HEK293 (cell line): ENCODE measurements at regions not wholly inside any gene's neighbourhood (a gene's known extent, or its start where the extent isn't known, plus 50 kb on each side); places are given as distances from the start of the nearest gene placed in this dataset.
A peak's percentile ranks its signal among the peaks of the same experiment; 100 is the strongest.

Experiments
- CTCF ChIA-PET: fragments of 350-600 bp; formaldehyde crosslinking; extraction: SDS; loops from one replicate; lab custom pipeline; 2021; ENCODE audit warnings: antibody characterized with exemption; lab: Yijun Ruan, JAX
- POLR2A ChIA-PET: fragments of 300-600 bp; formaldehyde crosslinking; extraction: SDS; loops from one replicate; lab custom pipeline; 2020; ENCODE audit warnings: antibody characterized with exemption, inconsistent platforms; lab: Yijun Ruan, JAX
- H3K27ac ChIP-seq: fragments of 200-500 bp; sonication (Bioruptor generic); 2 replicates; pipeline ENCODE4 v1.5.1; 2014; ENCODE audit warnings: low read depth, low read length, control low read depth, inconsistent platforms; ENCODE audit errors: extremely low read depth
- H3K36me3 ChIP-seq, 2 experiments: fragments of 200-500 bp in 1 of 2; sonication (Bioruptor generic) in 1 of 2; 1 replicate in 1 of 2; 2 replicates in 1 of 2; pipeline ENCODE4 v1.5.1; 2014 to 2017; ENCODE audit warnings: inconsistent platforms in 2 of 2, low read length in 2 of 2; ENCODE audit not compliant: control insufficient read depth in 2 of 2, insufficient read depth in 1 of 2
- H3K4me1 ChIP-seq: fragments of 200-500 bp; sonication (Bioruptor generic); 2 replicates; pipeline ENCODE4 v1.5.1; 2014; ENCODE audit warnings: mild to moderate bottlenecking, low read length, inconsistent platforms; ENCODE audit not compliant: control insufficient read depth, insufficient read depth
- H3K4me3 ChIP-seq: 2 replicates; pipeline ENCODE4 v1.5.1; 2011; ENCODE audit warnings: low read depth, mild to moderate bottlenecking, control low read depth, low read length, moderate library complexity
- H3K9me3 ChIP-seq: fragments of 200-500 bp; sonication (Bioruptor generic); 2 replicates; pipeline ENCODE4 v1.5.1; 2014; ENCODE audit warnings: low read depth, low read length, inconsistent platforms; ENCODE audit not compliant: control insufficient read depth, insufficient read depth
- BCL11A ChIP-seq: fragments of 450-650 bp; formaldehyde crosslinking; IDR thresholded peaks from 2 replicates; pipeline ENCODE4 v1.5.1; 2016; ENCODE audit warnings: low read depth, missing biosample characterization, missing genetic modification characterization
- GLIS1 ChIP-seq: fragments of 450-650 bp; formaldehyde crosslinking; IDR thresholded peaks from 2 replicates; pipeline ENCODE4 v1.5.1; 2016; ENCODE audit warnings: missing biosample characterization, missing genetic modification characterization
- HOXC10 ChIP-seq: sonication (generic); formaldehyde crosslinking; IDR thresholded peaks from 2 replicates; pipeline ENCODE4 v1.8.1; 2023; ENCODE audit warnings: mild to moderate bottlenecking, missing genetic modification reagents
- HOXD13 ChIP-seq: sonication (generic); formaldehyde crosslinking; IDR thresholded peaks from 2 replicates; pipeline ENCODE4 v1.8.0; 2022; ENCODE audit warnings: missing genetic modification reagents, borderline replicate concordance
- KLF7 ChIP-seq: fragments of 450-650 bp; formaldehyde crosslinking; IDR thresholded peaks from 2 replicates; pipeline ENCODE4 v1.5.1; 2016; ENCODE audit warnings: missing biosample characterization, missing genetic modification characterization, borderline replicate concordance
- REPIN1 ChIP-seq: fragments of 450-650 bp; formaldehyde crosslinking; IDR thresholded peaks from 2 replicates; pipeline ENCODE4 v1.5.1; 2017; ENCODE audit warnings: missing biosample characterization, missing genetic modification characterization, low read depth
- ZNF24 ChIP-seq: fragments of 450-650 bp; formaldehyde crosslinking; IDR thresholded peaks from 2 replicates; pipeline ENCODE4 v1.5.1; 2016; ENCODE audit warnings: missing biosample characterization, missing genetic modification characterization
- ZNF266 ChIP-seq: fragments of 450-650 bp; formaldehyde crosslinking; IDR thresholded peaks from 2 replicates; pipeline ENCODE4 v1.5.1; 2016; ENCODE audit warnings: missing biosample characterization, missing genetic modification characterization, low read depth
- ZNF274 ChIP-seq, 2 experiments: fragments of 200-500 bp in 1 of 2; fragments of 450-650 bp in 1 of 2; sonication (Bioruptor generic) in 1 of 2; formaldehyde crosslinking in 1 of 2; IDR thresholded peaks; 2 replicates each; pipeline versions ENCODE4 v1.5.1 to v1.6.1; 2014 to 2016; ENCODE audit warnings: borderline replicate concordance in 1 of 2, inconsistent platforms in 1 of 2, low read length in 1 of 2, missing biosample characterization in 1 of 2, missing genetic modification characterization in 1 of 2
- ZNF391 ChIP-seq: fragments of 450-650 bp; formaldehyde crosslinking; IDR thresholded peaks from 2 replicates; pipeline ENCODE4 v1.5.1; 2016; ENCODE audit warnings: low read depth, missing biosample characterization, missing genetic modification characterization, borderline replicate concordance
- ZNF423 ChIP-seq: fragments of 450-650 bp; formaldehyde crosslinking; IDR thresholded peaks from 2 replicates; pipeline ENCODE4 v1.5.1; 2016; ENCODE audit warnings: missing biosample characterization, missing genetic modification characterization
- ZNF521 ChIP-seq: fragments of 450-650 bp; formaldehyde crosslinking; IDR thresholded peaks from 2 replicates; pipeline ENCODE4 v1.5.1; 2017; ENCODE audit warnings: missing biosample characterization, mild to moderate bottlenecking, missing genetic modification characterization
- ZNF530 ChIP-seq: fragments of 450-650 bp; formaldehyde crosslinking; IDR thresholded peaks from 2 replicates; pipeline ENCODE4 v1.5.1; 2016; ENCODE audit warnings: low read depth, missing biosample characterization, missing genetic modification characterization
- ZNF560 ChIP-seq: fragments of 450-650 bp; formaldehyde crosslinking; IDR thresholded peaks from 2 replicates; pipeline ENCODE4 v1.5.1; 2017; ENCODE audit warnings: missing biosample characterization, missing genetic modification characterization, borderline replicate concordance
- ZNF660 ChIP-seq: fragments of 450-650 bp; IDR thresholded peaks from 2 replicates; pipeline ENCODE4 v1.5.1; 2018; ENCODE audit warnings: missing biosample characterization, mild to moderate bottlenecking, missing genetic modification characterization
- ZNF791 ChIP-seq: fragments of 450-650 bp; formaldehyde crosslinking; IDR thresholded peaks from 2 replicates; pipeline ENCODE4 v1.5.1; 2016; ENCODE audit warnings: missing biosample characterization, missing genetic modification characterization
- ZNF843 ChIP-seq: fragments of 450-650 bp; formaldehyde crosslinking; IDR thresholded peaks from 2 replicates; pipeline ENCODE4 v1.5.1; 2016; ENCODE audit warnings: missing biosample characterization, missing genetic modification characterization
- TF ChIP-seq, protein P1 (sequence below): fragments of 450-650 bp; formaldehyde crosslinking; IDR thresholded peaks from 2 replicates; pipeline ENCODE4 v1.5.1; 2016; ENCODE audit warnings: missing biosample characterization, missing genetic modification characterization
- TF ChIP-seq, protein P2 (sequence below): fragments of 450-650 bp; formaldehyde crosslinking; IDR thresholded peaks from 2 replicates; pipeline ENCODE4 v1.5.1; 2016; ENCODE audit warnings: missing biosample characterization, missing genetic modification characterization
- TF ChIP-seq, protein P3 (sequence below): fragments of 450-650 bp; formaldehyde crosslinking; IDR thresholded peaks from 2 replicates; pipeline ENCODE4 v1.5.1; 2016; ENCODE audit warnings: missing biosample characterization, missing genetic modification characterization
- TF ChIP-seq, protein P4 (sequence below): IDR thresholded peaks from 2 replicates; pipeline ENCODE4 v1.6.1; 2011; ENCODE audit warnings: mild to moderate bottlenecking, low read depth, low read length, borderline replicate concordance
- TF ChIP-seq, protein P5 (sequence below): fragments of 450-650 bp; formaldehyde crosslinking; IDR thresholded peaks from 2 replicates; pipeline ENCODE4 v1.5.1; 2016; ENCODE audit warnings: missing biosample characterization, missing genetic modification characterization

DNA sequence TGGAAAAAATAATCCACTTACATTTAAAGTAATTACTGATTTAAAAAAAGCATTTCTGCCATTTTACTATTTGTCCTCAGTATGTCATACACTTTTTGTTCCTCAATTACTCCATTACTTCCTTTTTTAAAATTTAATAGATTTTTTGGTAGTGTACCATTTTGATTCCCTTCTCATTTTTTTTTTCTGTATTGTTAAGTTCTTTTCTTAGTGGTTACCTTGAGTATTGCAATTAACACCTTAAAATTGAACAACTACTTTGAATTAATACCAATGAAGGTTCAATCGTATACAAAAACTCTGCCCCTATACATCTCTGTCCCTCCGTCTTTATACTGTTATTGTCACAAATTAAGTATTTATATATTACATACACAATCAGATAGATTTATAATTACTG, 240.6 kb upstream of the LMCD1 start (continued):
- TF ChIP-seq, protein P1, sequence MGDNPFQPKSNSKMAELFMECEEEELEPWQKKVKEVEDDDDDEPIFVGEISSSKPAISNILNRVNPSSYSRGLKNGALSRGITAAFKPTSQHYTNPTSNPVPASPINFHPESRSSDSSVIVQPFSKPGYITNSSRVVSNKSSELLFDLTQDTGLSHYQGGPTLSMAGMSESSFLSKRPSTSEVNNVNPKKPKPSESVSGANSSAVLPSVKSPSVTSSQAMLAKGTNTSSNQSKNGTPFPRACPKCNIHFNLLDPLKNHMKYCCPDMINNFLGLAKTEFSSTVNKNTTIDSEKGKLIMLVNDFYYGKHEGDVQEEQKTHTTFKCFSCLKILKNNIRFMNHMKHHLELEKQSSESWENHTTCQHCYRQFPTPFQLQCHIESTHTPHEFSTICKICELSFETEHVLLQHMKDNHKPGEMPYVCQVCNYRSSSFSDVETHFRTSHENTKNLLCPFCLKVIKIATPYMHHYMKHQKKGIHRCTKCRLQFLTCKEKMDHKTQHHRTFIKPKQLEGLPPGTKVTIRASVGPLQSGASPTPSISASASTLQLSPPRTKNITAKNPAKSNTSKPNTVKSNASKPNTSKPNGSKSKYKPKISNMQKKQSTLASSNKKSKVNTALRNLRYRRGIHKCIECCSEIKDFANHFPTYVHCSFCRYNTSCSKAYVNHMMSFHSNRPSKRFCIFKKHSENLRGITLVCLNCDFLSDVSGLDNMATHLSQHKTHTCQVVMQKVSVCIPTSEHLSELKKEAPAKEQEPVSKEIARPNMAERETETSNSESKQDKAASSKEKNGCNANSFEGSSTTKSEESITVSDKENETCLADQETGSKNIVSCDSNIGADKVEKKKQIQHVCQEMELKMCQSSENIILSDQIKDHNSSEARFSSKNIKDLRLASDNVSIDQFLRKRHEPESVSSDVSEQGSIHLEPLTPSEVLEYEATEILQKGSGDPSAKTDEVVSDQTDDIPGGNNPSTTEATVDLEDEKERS (tag by site-specific recombination): no peak
- no peak for TF ChIP-seq ZNF274 (IDR thresholded peaks at IDR 0.05; ENCODE audit: low read length)
- TF ChIP-seq ZNF274 (tag by site-specific recombination; IDR thresholded peaks at IDR 0.05; ENCODE audit: borderline replicate concordance): no peak
- TF ChIP-seq ZNF530 (tag by site-specific recombination): no peak
- TF ChIP-seq HOXD13 (CRISPR knock-in tag): no peak
- TF ChIP-seq, all 188 proteins: peak for 0

DNA sequence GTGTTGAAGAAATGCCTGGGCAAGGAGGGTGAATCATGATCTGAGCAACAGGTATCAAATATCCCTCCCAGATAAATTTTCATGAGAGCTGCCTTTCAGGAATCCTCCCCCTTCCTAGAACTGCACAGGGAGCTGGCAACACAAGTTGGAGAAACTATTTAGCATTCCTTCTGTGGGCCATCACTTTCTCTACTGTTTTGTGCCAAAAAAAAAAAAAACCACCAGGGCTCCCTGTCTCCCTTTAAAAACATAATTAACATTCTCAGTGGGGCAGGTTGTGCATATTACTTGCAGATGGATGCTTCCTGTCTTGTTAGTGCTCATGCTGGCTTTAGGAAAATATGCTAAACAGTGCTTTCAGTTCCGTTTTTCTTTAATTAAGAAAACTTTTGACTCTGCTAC, 234.9 kb upstream of the LMCD1 start:
- Histone ChIP-seq H3K4me1 (no peaks in the 10 kb centered on the region), H3K4me3 (no peak overlapping the region), H3K36me3 (no peaks in the 10 kb centered on the region), H3K27ac (no peak overlapping the region), H3K9me3 (no peaks in the 10 kb centered on the region)
- CTCF ChIA-PET: interaction anchor here (0.6 to 0.7 kb wide), 2 partner anchors 27 to 161 kb away, joined by 3 read pairs; no protein-coding TSS in a partner anchor
- POLR2A ChIA-PET: no interaction called here
- TF ChIP-seq KLF7 (tag by site-specific recombination): no peak
- 0 out of 2 replicates have a peak, but pooled peaks have one; percentile 22 for TF ChIP-seq ZNF660 (tag by site-specific recombination)

DNA sequence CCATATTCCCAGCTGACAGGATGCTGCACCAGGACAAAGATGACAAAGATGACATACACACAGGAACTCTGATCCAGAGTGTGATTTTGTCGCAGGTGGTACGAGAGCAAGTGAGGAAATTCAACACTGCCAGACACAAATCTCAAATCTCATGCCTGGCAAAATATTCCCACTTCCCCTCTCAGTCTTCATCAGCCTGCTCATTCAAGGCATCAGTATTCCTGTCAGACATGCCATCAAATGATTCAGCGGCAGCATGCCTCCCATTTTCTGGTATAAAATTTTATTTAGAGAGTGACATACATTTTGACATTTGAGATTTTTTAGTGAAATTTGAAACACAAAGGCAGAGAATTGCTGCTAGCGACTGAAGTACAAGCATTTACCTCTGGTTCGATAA, 228.1 kb upstream of the LMCD1 start:
- H3K4me1 ChIP-seq: no peaks in the 10 kb centered on the region
- CTCF ChIA-PET: interaction anchor here (1.0 kb wide), 1 partner anchor 34 kb away, joined by 3 read pairs; no protein-coding TSS in a partner anchor
- H3K4me3 ChIP-seq: no peak overlapping the region
- H3K9me3 ChIP-seq: no peaks in the 10 kb centered on the region
- POLR2A ChIA-PET: no interaction called here
- H3K36me3 ChIP-seq: no peaks in the 10 kb centered on the region
- TF ChIP-seq ZNF24 (tag by site-specific recombination) (no peak), GLIS1 (tag by site-specific recombination) (no peak), ZNF423 (tag by site-specific recombination) (no peak)
- TF ChIP-seq, protein P2, sequence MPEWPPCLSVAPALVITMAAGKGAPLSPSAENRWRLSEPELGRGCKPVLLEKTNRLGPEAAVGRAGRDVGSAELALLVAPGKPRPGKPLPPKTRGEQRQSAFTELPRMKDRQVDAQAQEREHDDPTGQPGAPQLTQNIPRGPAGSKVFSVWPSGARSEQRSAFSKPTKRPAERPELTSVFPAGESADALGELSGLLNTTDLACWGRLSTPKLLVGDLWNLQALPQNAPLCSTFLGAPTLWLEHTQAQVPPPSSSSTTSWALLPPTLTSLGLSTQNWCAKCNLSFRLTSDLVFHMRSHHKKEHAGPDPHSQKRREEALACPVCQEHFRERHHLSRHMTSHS (tag by site-specific recombination): no peak
- TF ChIP-seq, protein P3, sequence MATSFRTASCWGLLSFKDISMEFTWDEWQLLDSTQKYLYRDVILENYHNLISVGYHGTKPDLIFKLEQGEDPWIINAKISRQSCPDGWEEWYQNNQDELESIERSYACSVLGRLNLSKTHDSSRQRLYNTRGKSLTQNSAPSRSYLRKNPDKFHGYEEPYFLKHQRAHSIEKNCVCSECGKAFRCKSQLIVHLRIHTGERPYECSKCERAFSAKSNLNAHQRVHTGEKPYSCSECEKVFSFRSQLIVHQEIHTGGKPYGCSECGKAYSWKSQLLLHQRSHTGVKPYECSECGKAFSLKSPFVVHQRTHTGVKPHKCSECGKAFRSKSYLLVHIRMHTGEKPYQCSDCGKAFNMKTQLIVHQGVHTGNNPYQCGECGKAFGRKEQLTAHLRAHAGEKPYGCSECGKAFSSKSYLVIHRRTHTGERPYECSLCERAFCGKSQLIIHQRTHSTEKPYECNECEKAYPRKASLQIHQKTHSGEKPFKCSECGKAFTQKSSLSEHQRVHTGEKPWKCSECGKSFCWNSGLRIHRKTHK: no peak
- TF ChIP-seq, protein P4, sequence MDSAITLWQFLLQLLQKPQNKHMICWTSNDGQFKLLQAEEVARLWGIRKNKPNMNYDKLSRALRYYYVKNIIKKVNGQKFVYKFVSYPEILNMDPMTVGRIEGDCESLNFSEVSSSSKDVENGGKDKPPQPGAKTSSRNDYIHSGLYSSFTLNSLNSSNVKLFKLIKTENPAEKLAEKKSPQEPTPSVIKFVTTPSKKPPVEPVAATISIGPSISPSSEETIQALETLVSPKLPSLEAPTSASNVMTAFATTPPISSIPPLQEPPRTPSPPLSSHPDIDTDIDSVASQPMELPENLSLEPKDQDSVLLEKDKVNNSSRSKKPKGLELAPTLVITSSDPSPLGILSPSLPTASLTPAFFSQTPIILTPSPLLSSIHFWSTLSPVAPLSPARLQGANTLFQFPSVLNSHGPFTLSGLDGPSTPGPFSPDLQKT: no peak
- H3K27ac ChIP-seq: no peak overlapping the region

DNA sequence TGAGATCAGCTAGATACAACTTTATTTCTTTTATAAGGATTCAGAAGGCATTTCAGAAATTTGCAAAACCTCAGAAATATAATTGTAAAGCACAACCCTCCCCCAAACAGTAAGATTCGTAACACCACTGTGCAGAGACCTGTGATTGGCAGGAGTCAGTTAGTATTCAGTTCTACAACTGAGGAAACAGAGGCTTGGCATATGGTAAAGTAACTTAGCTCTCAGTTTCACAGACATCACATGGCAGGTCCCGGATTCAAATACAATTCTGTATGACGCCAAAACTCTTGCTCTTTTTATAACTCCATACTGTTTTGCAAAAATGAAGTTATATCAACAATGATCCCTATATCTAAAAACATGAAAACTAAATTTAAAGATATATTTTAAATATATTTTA, 225.6 kb upstream of the LMCD1 start:
- Histone ChIP-seq H3K4me3 (no peak overlapping the region), H3K36me3 (no peaks in the 10 kb centered on the region), H3K9me3 (no peaks in the 10 kb centered on the region), H3K4me1 (no peaks in the 10 kb centered on the region), H3K27ac (no peak overlapping the region)
- ChIA-PET CTCF (interaction anchor here (0.8 to 1.4 kb wide), 3 partner anchors 25 to 141 kb away, joined by 4 to 5 read pairs (median 4); no protein-coding TSS in a partner anchor), POLR2A (no interaction called here)
- TF ChIP-seq ZNF266 (no peak), ZNF791 (tag by site-specific recombination) (no peak), REPIN1 (no peak), ZNF391 (tag by site-specific recombination) (no peak), HOXC10 (CRISPR knock-in tag) (no peak), ZNF521 (tag by site-specific recombination) (no peak), BCL11A (tag by site-specific recombination) (no peak), ZNF560 (tag by site-specific recombination) (no peak), ZNF843 (no peak)
- TF ChIP-seq, protein P5, sequence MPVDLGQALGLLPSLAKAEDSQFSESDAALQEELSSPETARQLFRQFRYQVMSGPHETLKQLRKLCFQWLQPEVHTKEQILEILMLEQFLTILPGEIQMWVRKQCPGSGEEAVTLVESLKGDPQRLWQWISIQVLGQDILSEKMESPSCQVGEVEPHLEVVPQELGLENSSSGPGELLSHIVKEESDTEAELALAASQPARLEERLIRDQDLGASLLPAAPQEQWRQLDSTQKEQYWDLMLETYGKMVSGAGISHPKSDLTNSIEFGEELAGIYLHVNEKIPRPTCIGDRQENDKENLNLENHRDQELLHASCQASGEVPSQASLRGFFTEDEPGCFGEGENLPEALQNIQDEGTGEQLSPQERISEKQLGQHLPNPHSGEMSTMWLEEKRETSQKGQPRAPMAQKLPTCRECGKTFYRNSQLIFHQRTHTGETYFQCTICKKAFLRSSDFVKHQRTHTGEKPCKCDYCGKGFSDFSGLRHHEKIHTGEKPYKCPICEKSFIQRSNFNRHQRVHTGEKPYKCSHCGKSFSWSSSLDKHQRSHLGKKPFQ (tag by site-specific recombination): no peak
